DOHH2 (cell line): ENCODE measurements at regions not wholly inside any gene's neighbourhood (a gene's known extent, or its start where the extent isn't known, plus 50 kb on each side); places are given as distances from the start of the nearest gene placed in this dataset.

Source experiments
- H3F3A ChIP-seq: fragments of 200-600 bp; sonication (generic), shearing (Covaris generic); 2 replicates; pipeline ENCODE4 v1.6.0; 2016; ENCODE audit warnings: antibody characterized with exemption, mild to moderate bottlenecking; ENCODE audit not compliant: control insufficient read depth, insufficient read depth
- H3K27ac ChIP-seq: fragments of 200-600 bp; sonication (generic); 2 replicates; pipeline ENCODE4 v1.5.1; 2014; ENCODE audit warnings: low read depth, mild to moderate bottlenecking, low read length, moderate library complexity
- H3K27me3 ChIP-seq: fragments of 200-600 bp; sonication (generic); 2 replicates; pipeline ENCODE4 v1.6.1; 2014; ENCODE audit warnings: mild to moderate bottlenecking, low read length, mixed read lengths; ENCODE audit not compliant: control insufficient read depth
- H3K36me3 ChIP-seq: fragments of 200-600 bp; sonication (generic); 2 replicates; pipeline ENCODE4 v1.6.1; 2014; ENCODE audit warnings: mild to moderate bottlenecking, low read length, moderate library complexity, mixed read lengths; ENCODE audit not compliant: control insufficient read depth
- H3K4me1 ChIP-seq: fragments of 200-600 bp; sonication (generic); 2 replicates; pipeline ENCODE4 v1.6.1; 2014; ENCODE audit warnings: mild to moderate bottlenecking, low read length, mixed read lengths; ENCODE audit not compliant: control insufficient read depth
- H3K4me2 ChIP-seq: fragments of 200-600 bp; sonication (generic); 2 replicates; pipeline ENCODE4 v1.6.0; 2014; ENCODE audit warnings: mild to moderate bottlenecking, low read length, moderate library complexity
- H3K4me3 ChIP-seq: fragments of 200-600 bp; sonication (generic); 2 replicates; pipeline ENCODE4 v1.5.1; 2014; ENCODE audit warnings: mild to moderate bottlenecking, low read length, mixed read lengths
- H3K79me2 ChIP-seq: fragments of 200-600 bp; sonication (generic); 2 replicates; pipeline ENCODE4 v1.6.1; 2014; ENCODE audit warnings: mild to moderate bottlenecking, low read length, mixed read lengths; ENCODE audit not compliant: control insufficient read depth
- H3K9me2 ChIP-seq: fragments of 200-600 bp; sonication (generic); replicated peaks from 2 replicates; pipeline ENCODE4 v1.6.1; 2014; ENCODE audit warnings: mild to moderate bottlenecking, low read length, mixed read lengths; ENCODE audit not compliant: control insufficient read depth
- H3K9me3 ChIP-seq: fragments of 200-600 bp; sonication (generic); 2 replicates; pipeline ENCODE4 v1.6.1; 2014; ENCODE audit warnings: antibody characterized with exemption, low read length, mixed read lengths; ENCODE audit not compliant: control insufficient read depth, insufficient read depth
- H4K20me1 ChIP-seq: fragments of 200-600 bp; sonication (generic); 2 replicates; pipeline ENCODE4 v1.6.0; 2014; ENCODE audit warnings: low read depth, mild to moderate bottlenecking, antibody characterized with exemption, low read length, moderate library complexity; ENCODE audit not compliant: control insufficient read depth, insufficient read depth
- EZH2phosphoT487 ChIP-seq: fragments of 200-600 bp; sonication (generic); IDR thresholded peaks from 2 replicates; pipeline ENCODE4 v1.6.1; 2017; ENCODE audit warnings: borderline replicate concordance, mild to moderate bottlenecking, antibody characterized with exemption, low read length, moderate library complexity, mixed read lengths
- TF ChIP-seq, protein P1 (sequence below): fragments of 200-600 bp; sonication (generic); IDR thresholded peaks from one replicate; pipeline ENCODE4 v1.5.1; 2014; ENCODE audit warnings: antibody characterized with exemption, mild to moderate bottlenecking, low read depth, low read length; ENCODE audit not compliant: poor library complexity, severe bottlenecking

DNA sequence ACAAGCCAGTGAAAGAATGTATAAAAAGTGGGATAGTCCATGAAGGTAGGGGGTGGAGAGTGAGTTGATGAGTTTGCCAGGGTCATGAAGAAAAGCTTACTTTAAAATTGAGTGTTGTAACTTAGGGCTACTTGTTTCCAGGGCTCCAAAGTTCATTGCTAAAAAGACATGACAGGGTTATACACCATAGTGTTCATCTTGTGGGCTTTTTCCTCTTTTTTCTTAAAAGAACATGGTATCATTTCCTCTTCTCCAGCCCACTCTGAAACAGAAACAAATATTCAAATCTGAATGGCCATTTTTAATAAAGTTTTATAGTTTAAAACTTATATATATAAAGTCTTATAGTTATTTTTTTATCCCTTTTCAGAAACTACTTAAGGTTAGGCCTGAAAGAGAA is 115.7 kb upstream of the SMC2 start:
- Histone ChIP-seq H3K36me3 (no peaks in the 10 kb centered on the region), H3K27ac (no peak overlapping the region), H3K79me2 (no peaks in the 10 kb centered on the region), H3K9me3 (no peaks in the 10 kb centered on the region), H3K4me1 (no peaks in the 10 kb centered on the region), H3F3A (no peaks in the 10 kb centered on the region), H3K9me2 (no peaks in the 10 kb centered on the region), H4K20me1 (no peaks in the 10 kb centered on the region), H3K27me3 (no peaks in the 10 kb centered on the region), H3K4me2 (no peak overlapping the region), H3K4me3 (no peak overlapping the region)
- TF ChIP-seq, protein P1, sequence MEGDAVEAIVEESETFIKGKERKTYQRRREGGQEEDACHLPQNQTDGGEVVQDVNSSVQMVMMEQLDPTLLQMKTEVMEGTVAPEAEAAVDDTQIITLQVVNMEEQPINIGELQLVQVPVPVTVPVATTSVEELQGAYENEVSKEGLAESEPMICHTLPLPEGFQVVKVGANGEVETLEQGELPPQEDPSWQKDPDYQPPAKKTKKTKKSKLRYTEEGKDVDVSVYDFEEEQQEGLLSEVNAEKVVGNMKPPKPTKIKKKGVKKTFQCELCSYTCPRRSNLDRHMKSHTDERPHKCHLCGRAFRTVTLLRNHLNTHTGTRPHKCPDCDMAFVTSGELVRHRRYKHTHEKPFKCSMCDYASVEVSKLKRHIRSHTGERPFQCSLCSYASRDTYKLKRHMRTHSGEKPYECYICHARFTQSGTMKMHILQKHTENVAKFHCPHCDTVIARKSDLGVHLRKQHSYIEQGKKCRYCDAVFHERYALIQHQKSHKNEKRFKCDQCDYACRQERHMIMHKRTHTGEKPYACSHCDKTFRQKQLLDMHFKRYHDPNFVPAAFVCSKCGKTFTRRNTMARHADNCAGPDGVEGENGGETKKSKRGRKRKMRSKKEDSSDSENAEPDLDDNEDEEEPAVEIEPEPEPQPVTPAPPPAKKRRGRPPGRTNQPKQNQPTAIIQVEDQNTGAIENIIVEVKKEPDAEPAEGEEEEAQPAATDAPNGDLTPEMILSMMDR: no peak
- no peak for TF ChIP-seq EZH2phosphoT487

DNA sequence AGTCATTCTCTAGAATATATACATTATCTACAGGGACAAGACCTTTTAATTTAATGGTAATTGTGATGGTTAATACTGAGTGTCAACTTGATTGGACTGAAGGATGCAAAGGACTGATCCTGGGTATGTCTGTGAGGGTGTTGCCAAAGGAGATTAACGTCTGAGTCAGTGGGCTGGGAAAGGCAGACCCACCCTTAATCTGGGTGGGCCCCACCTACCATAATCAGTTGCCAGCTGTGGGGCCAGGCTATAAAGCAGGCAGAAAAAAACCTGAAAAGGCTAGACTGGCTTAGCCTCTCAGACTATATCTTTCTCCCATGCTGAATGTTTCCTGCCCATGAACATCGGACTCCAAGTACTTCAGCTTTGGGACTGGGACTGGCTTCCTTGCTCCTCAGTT is 112.2 kb upstream of the SMC2 start:
- Histone ChIP-seq H3K9me2 (no peaks in the 10 kb centered on the region), H3K9me3 (no peaks in the 10 kb centered on the region), H3K79me2 (no peaks in the 10 kb centered on the region), H3K27ac (no peak overlapping the region), H3F3A (no peaks in the 10 kb centered on the region), H3K4me3 (no peak overlapping the region), H3K27me3 (no peaks in the 10 kb centered on the region), H3K4me1 (no peaks in the 10 kb centered on the region), H4K20me1 (no peaks in the 10 kb centered on the region), H3K36me3 (no peaks in the 10 kb centered on the region), H3K4me2 (no peak overlapping the region)
- TF ChIP-seq EZH2phosphoT487: no peak
- TF ChIP-seq, protein P1: no peak

DNA sequence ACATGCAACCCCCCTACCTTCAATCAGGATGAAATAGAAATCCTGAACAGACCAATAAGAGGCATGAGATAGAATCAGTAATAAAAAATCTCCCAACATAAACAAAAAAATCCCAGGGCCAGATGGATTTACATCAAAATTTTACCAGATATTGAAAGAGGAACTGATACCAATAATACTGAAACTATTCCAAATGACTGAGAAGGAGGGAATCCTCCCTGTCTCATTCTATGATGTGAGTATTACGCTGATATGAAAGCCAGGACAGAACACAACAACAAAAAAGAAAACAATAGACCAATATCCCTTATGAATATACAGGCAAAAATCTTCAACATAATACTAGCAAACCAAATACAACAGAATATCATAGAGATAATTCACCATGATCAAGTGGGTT is 109.0 kb upstream of the SMC2 start:
- H3K4me2 ChIP-seq: no peak overlapping the region
- TF ChIP-seq EZH2phosphoT487: no peak
- TF ChIP-seq, protein P1: no peak
- H3K36me3 ChIP-seq: no peaks in the 10 kb centered on the region
- no peak overlapping the region for H3K27ac ChIP-seq
- H3K79me2 ChIP-seq: no peaks in the 10 kb centered on the region
- H3K27me3 ChIP-seq: no peaks in the 10 kb centered on the region
- no peak overlapping the region for H3K4me3 ChIP-seq
- no peaks in the 10 kb centered on the region for H3K4me1 ChIP-seq
- H3K9me3 ChIP-seq: no peaks in the 10 kb centered on the region
- no peaks in the 10 kb centered on the region for H4K20me1 ChIP-seq
- no peaks in the 10 kb centered on the region for H3F3A ChIP-seq
- H3K9me2 ChIP-seq: no peaks in the 10 kb centered on the region

DNA sequence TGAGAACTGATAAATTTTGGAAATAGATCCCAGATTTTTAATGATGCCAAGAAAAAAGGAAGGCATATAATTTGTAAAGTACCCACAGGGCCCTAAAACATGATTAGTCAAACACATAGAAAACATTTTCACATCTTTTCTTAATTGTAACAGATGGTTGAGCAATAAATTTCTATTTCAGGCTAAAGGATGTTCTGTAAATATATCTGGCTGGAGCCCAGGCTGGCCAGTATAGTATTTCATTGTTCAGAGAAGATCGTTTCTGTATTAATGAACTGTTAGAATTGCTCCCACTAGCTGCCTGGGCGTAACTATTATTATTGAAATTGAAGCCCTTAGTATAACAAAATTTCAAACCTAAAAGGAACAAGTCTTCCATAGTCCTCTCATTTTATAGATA is 105.3 kb upstream of the SMC2 start:
- no peak overlapping the region for H3K4me2 ChIP-seq
- H3K36me3 ChIP-seq: no peaks in the 10 kb centered on the region
- H4K20me1 ChIP-seq: no peaks in the 10 kb centered on the region
- H3K4me3 ChIP-seq: no peak overlapping the region
- TF ChIP-seq, protein P1: no peak
- TF ChIP-seq EZH2phosphoT487: no peak
- H3K9me3 ChIP-seq: no peaks in the 10 kb centered on the region
- no peaks in the 10 kb centered on the region for H3K79me2 ChIP-seq
- no peaks in the 10 kb centered on the region for H3K27me3 ChIP-seq
- H3F3A ChIP-seq: no peaks in the 10 kb centered on the region
- H3K27ac ChIP-seq: no peak overlapping the region
- H3K9me2 ChIP-seq: no peaks in the 10 kb centered on the region
- H3K4me1 ChIP-seq: peaks cover 18% of the 10 kb centered on the region
